ENCODE measurements at regions not wholly inside any gene's neighbourhood (a gene's known extent, or its start where the extent isn't known, plus 50 kb on each side); places are given as distances from the start of the nearest gene placed in this dataset.

- DNase-seq: no peak
Observed at GRCh38 chr21:14603202-14603601, 57.1 kb upstream of the SAMSN1 start.

DNA sequence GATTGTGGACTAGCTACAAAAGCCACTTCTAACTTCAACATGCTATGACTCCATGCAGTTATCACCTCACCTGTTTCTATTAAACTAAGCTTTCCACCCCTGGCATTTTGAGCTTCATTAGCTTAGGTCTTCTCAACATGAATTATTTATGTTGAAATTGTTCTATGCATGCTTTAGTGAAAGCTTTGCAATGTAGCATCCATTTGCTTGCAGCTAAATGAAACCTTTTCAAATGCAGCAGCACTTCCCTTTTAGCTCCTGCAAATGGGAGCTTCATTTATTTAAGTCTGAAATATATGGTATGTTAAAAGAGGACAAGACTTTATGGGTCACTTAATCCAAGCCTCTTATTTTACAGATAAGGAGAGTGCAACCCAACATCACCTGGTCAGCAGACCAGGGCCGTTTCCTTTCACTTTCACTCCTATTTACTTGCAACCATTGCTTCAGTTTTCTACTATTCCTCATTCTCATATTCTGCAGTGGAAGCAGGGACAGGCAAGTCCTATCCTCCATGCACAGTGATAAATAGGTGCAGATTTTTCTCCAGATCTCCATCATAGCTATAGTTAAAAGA is 56.4 kb upstream of the SAMSN1 start:
- DNase-seq: peak; percentile 2

GRCh38 chr21:14600569-14601297 is 54.6 kb upstream of the SAMSN1 start:
- DNase-seq: no peak

DNA sequence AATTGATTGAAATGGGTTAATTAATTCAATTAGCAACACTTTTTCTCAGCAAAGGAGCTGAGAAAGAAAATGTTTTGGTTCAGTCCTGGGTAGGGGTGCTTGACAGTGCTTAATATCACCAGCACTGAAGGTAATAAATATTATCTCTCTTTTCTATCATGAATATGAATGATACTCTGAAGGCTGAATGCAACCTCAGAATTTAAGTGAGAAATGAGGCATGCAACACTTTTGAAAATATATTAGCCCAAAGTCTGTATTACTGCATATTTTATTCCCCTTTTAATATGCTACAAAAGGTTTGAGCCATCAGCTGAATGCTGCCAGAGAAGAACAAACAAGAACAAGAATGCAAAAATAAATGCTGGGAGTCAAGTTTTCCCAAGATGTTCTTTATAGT is 52.0 kb upstream of the SAMSN1 start:
- DNase-seq: no peak
